WTC11 (cell line): ENCODE measurements at regions not wholly inside any gene's neighbourhood (a gene's known extent, or its start where the extent isn't known, plus 50 kb on each side); places are given as distances from the start of the nearest gene placed in this dataset.

Experiments
- ATAC-seq: fragments of 200-7000 bp; cut with Tn5 transposase; 2 replicates; pipeline ENCODE4 v1.10.0; 2021; ENCODE audit warnings: mild to moderate bottlenecking, moderate library complexity
- CTCF ChIA-PET: fragments of 300-600 bp; sonication (Branson Sonifier 250); formaldehyde crosslinking; loops from one replicate; lab custom pipeline; 2021; ENCODE audit warnings: antibody characterized with exemption; lab: Charles Lee
- POLR2A ChIA-PET: fragments of 350-600 bp; sonication (Branson Sonifier 250); formaldehyde crosslinking; loops from one replicate; lab custom pipeline; 2021; ENCODE audit warnings: antibody characterized with exemption; lab: Charles Lee
- DNase-seq: peaks from one replicate; pipeline ENCODE4 v3.0.0; 2021; ENCODE audit warnings: low spot score
- H3K27ac Mint-ChIP-seq: 2 replicates; pipeline ENCODE4 v1.8.0; 2021; ENCODE audit warnings: mixed read lengths
- H3K27me3 Mint-ChIP-seq: 2 replicates; pipeline ENCODE4 v1.8.0; 2021; ENCODE audit warnings: low read depth, mild to moderate bottlenecking, moderate library complexity, mixed read lengths
- H3K36me3 Mint-ChIP-seq: 2 replicates; pipeline ENCODE4 v1.8.0; 2021; ENCODE audit warnings: mixed read lengths
- H3K4me1 Mint-ChIP-seq: 2 replicates; pipeline ENCODE4 v1.8.0; 2022; ENCODE audit warnings: mixed read lengths
- H3K4me3 Mint-ChIP-seq: 2 replicates; pipeline ENCODE4 v1.8.0; 2021; ENCODE audit warnings: mild to moderate bottlenecking, moderate library complexity, mixed read lengths
- H3K9me3 Mint-ChIP-seq: 2 replicates; pipeline ENCODE4 v1.8.0; 2021; ENCODE audit warnings: mixed read lengths
- CREB1 ChIP-seq: sonication (generic); formaldehyde crosslinking; IDR thresholded peaks from 2 replicates; pipeline ENCODE4 v1.8.0; 2023; ENCODE audit warnings: mild to moderate bottlenecking, missing genetic modification reagents
- ESRRA ChIP-seq: sonication (generic); formaldehyde crosslinking; IDR thresholded peaks from 2 replicates; pipeline ENCODE4 v1.8.1; 2022; ENCODE audit warnings: mild to moderate bottlenecking, missing genetic modification reagents, borderline replicate concordance
- FOXJ3 ChIP-seq: sonication (generic); formaldehyde crosslinking; IDR thresholded peaks from 2 replicates; pipeline ENCODE4 v1.9.0; 2021; ENCODE audit warnings: missing genetic modification reagents, mild to moderate bottlenecking, borderline replicate concordance
- FOXK1 ChIP-seq: sonication (generic); formaldehyde crosslinking; IDR thresholded peaks from 2 replicates; pipeline ENCODE4 v1.8.0; 2022; ENCODE audit warnings: mild to moderate bottlenecking, moderate library complexity, missing genetic modification reagents
- NFYB ChIP-seq: sonication (generic); formaldehyde crosslinking; conservative IDR thresholded peaks from 2 replicates; pipeline ENCODE4 v1.8.0; 2022; ENCODE audit warnings: low read depth, missing genetic modification reagents
- SMAD3 ChIP-seq: sonication (generic); formaldehyde crosslinking; IDR thresholded peaks from 2 replicates; pipeline ENCODE4 v1.8.0; 2022; ENCODE audit warnings: missing genetic modification reagents, mild to moderate bottlenecking, borderline replicate concordance
- TCF7 ChIP-seq: sonication (generic); formaldehyde crosslinking; IDR thresholded peaks from 2 replicates; pipeline ENCODE4 v1.8.0; 2022; ENCODE audit warnings: mild to moderate bottlenecking, low read depth, missing genetic modification reagents, moderate library complexity
- TEAD1 ChIP-seq: sonication (generic); formaldehyde crosslinking; IDR thresholded peaks from 2 replicates; pipeline ENCODE4 v1.8.0; 2022; ENCODE audit warnings: mild to moderate bottlenecking, missing genetic modification reagents
- TP53 ChIP-seq: sonication (generic); formaldehyde crosslinking; IDR thresholded peaks from 2 replicates; pipeline ENCODE4 v1.8.1; 2023; ENCODE audit warnings: mild to moderate bottlenecking, missing genetic modification reagents
- ZNF232 ChIP-seq: sonication (generic); formaldehyde crosslinking; IDR thresholded peaks from 2 replicates; pipeline ENCODE4 v1.8.0; 2022; ENCODE audit warnings: mild to moderate bottlenecking, missing genetic modification reagents
- ZNF263 ChIP-seq: sonication (generic); formaldehyde crosslinking; IDR thresholded peaks from 2 replicates; pipeline ENCODE4 v1.8.1; 2022; ENCODE audit warnings: low read depth, mild to moderate bottlenecking, moderate library complexity, missing genetic modification reagents
- ZNF317 ChIP-seq: sonication (generic); formaldehyde crosslinking; IDR thresholded peaks from 2 replicates; pipeline ENCODE4 v1.8.1; 2023; ENCODE audit warnings: low read depth, mild to moderate bottlenecking, moderate library complexity, missing genetic modification reagents, borderline replicate concordance
- ZNF423 ChIP-seq: fragments of 250-450 bp; sonication (Bioruptor Pico); IDR thresholded peaks from 2 replicates; pipeline ENCODE4 v2.1.2; 2022; ENCODE audit warnings: mild to moderate bottlenecking, moderate library complexity
- TF ChIP-seq, protein P1 (sequence below): fragments of 250-450 bp; sonication (Bioruptor Pico); IDR thresholded peaks from 2 replicates; pipeline ENCODE4 v1.9.0; 2021; ENCODE audit warnings: moderate library complexity, mild to moderate bottlenecking, inconsistent platforms, borderline replicate concordance
- TF ChIP-seq, protein P2 (sequence below): sonication (generic); formaldehyde crosslinking; IDR thresholded peaks from 2 replicates; pipeline ENCODE4 v1.8.1; 2022; ENCODE audit warnings: low read depth, mild to moderate bottlenecking, moderate library complexity, missing genetic modification reagents, borderline replicate concordance
- TF ChIP-seq, protein P3 (sequence below): fragments of 250-450 bp; sonication (Bioruptor Pico); IDR thresholded peaks from 2 replicates; pipeline ENCODE4 v1.9.0; 2021; ENCODE audit warnings: mild to moderate bottlenecking
- TF ChIP-seq, protein P4 (sequence below): fragments of 200-600 bp; IDR thresholded peaks from 2 replicates; pipeline ENCODE4 v1.8.0; 2022; ENCODE audit warnings: antibody characterized with exemption
- TF ChIP-seq, protein P5 (sequence below): sonication (generic); formaldehyde crosslinking; IDR thresholded peaks from 2 replicates; pipeline ENCODE4 v1.8.1; 2023; ENCODE audit warnings: mild to moderate bottlenecking, missing genetic modification reagents
- TF ChIP-seq, protein P6 (sequence below): sonication (generic); formaldehyde crosslinking; IDR thresholded peaks from 2 replicates; pipeline ENCODE4 v1.8.0; 2022; ENCODE audit warnings: missing genetic modification reagents
- TF ChIP-seq, protein P7 (sequence below): sonication (generic); formaldehyde crosslinking; IDR thresholded peaks from 2 replicates; pipeline ENCODE4 v1.8.1; 2022; ENCODE audit warnings: low read depth, missing genetic modification reagents, borderline replicate concordance

DNA sequence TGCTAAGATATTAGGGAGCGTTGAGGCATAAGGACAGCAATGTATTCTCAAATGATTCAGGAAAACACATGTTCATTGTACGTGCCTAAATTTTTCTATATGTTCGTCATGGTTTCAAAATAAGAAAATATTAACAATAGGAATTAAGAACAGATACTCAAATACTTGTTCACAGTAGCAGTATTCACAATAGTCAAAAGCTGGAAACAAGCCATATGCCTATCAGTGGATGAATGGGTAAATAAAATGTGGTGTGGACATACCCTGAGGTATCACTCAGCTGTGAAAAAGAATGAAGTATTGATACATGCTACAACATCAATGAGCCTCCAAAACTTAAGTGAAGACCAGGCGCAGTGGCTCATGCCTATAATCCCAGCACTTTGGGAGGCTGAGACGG lies 84.7 kb upstream of the PTER start:
- no peak overlapping the region for H3K27ac Mint-ChIP-seq
- POLR2A ChIA-PET, result no interaction called here
- H3K9me3 Mint-ChIP-seq, result peaks cover 15% of the 10 kb centered on the region
- TF ChIP-seq FOXJ3 (CRISPR knock-in tag), result no peak
- no peak for TF ChIP-seq ZNF232 (CRISPR knock-in tag)
- no peak for TF ChIP-seq SMAD3 (CRISPR knock-in tag)
- no peak for TF ChIP-seq NFYB (CRISPR knock-in tag)
- TF ChIP-seq, protein P1, sequence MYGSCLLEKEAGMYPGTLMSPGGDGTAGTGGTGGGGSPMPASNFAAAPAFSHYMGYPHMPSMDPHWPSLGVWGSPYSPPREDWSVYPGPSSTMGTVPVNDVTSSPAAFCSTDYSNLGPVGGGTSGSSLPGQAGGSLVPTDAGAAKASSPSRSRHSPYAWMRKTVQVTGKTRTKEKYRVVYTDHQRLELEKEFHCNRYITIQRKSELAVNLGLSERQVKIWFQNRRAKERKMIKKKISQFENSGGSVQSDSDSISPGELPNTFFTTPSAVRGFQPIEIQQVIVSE (CRISPR knock-in tag), result no peak
- TF ChIP-seq, protein P2, sequence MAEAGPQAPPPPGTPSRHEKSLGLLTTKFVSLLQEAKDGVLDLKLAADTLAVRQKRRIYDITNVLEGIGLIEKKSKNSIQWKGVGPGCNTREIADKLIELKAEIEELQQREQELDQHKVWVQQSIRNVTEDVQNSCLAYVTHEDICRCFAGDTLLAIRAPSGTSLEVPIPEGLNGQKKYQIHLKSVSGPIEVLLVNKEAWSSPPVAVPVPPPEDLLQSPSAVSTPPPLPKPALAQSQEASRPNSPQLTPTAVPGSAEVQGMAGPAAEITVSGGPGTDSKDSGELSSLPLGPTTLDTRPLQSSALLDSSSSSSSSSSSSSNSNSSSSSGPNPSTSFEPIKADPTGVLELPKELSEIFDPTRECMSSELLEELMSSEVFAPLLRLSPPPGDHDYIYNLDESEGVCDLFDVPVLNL (CRISPR knock-in tag), result no peak
- H3K27me3 Mint-ChIP-seq, result no peaks in the 10 kb centered on the region
- ATAC-seq (no peak), DNase-seq (no peak)
- CTCF ChIA-PET, result no interaction called here
- peaks cover 10% of the 10 kb centered on the region for H3K36me3 Mint-ChIP-seq
- H3K4me3 Mint-ChIP-seq, result no peak overlapping the region
- peaks cover 8% of the 10 kb centered on the region for H3K4me1 Mint-ChIP-seq

DNA sequence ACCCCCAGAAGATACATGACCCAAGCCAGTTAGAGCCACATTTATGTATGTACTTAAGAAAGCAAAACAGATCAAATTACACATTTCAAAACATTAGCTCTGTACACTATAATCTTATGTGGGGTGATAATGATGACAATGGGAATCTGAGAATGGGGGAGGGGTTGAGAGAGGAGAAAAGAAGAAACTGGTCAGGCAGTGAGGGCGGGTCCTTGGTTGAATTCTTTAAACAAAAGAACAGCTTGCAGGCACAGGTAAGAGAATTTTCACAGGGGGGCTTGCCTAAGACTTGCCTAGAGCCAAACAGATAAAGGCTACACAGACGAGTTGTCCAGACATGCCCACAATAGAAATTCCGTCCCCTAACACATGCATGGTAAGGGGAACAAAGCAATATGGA lies 76.8 kb upstream of the PTER start:
- no peaks in the 10 kb centered on the region; the same call in 1 of the 2 replicates for H3K27me3 Mint-ChIP-seq
- peaks cover 5% of the 10 kb centered on the region; the same call in 1 of the 2 replicates for H3K4me1 Mint-ChIP-seq
- H3K9me3 Mint-ChIP-seq, result peaks cover 31% of the 10 kb centered on the region
- TF ChIP-seq, protein P3, sequence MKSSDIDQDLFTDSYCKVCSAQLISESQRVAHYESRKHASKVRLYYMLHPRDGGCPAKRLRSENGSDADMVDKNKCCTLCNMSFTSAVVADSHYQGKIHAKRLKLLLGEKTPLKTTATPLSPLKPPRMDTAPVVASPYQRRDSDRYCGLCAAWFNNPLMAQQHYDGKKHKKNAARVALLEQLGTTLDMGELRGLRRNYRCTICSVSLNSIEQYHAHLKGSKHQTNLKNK (CRISPR knock-in tag), result no peak
- TF ChIP-seq, protein P4, sequence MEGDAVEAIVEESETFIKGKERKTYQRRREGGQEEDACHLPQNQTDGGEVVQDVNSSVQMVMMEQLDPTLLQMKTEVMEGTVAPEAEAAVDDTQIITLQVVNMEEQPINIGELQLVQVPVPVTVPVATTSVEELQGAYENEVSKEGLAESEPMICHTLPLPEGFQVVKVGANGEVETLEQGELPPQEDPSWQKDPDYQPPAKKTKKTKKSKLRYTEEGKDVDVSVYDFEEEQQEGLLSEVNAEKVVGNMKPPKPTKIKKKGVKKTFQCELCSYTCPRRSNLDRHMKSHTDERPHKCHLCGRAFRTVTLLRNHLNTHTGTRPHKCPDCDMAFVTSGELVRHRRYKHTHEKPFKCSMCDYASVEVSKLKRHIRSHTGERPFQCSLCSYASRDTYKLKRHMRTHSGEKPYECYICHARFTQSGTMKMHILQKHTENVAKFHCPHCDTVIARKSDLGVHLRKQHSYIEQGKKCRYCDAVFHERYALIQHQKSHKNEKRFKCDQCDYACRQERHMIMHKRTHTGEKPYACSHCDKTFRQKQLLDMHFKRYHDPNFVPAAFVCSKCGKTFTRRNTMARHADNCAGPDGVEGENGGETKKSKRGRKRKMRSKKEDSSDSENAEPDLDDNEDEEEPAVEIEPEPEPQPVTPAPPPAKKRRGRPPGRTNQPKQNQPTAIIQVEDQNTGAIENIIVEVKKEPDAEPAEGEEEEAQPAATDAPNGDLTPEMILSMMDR, result no peak
- no peak for TF ChIP-seq ESRRA (CRISPR knock-in tag)
- TF ChIP-seq ZNF423 (CRISPR knock-in tag), result no peak
- no peak for TF ChIP-seq FOXK1
- no peak for TF ChIP-seq TP53 (CRISPR knock-in tag)
- no peak for TF ChIP-seq ZNF263 (CRISPR knock-in tag)
- no peak for TF ChIP-seq ZNF317 (CRISPR knock-in tag)
- TF ChIP-seq, protein P5, sequence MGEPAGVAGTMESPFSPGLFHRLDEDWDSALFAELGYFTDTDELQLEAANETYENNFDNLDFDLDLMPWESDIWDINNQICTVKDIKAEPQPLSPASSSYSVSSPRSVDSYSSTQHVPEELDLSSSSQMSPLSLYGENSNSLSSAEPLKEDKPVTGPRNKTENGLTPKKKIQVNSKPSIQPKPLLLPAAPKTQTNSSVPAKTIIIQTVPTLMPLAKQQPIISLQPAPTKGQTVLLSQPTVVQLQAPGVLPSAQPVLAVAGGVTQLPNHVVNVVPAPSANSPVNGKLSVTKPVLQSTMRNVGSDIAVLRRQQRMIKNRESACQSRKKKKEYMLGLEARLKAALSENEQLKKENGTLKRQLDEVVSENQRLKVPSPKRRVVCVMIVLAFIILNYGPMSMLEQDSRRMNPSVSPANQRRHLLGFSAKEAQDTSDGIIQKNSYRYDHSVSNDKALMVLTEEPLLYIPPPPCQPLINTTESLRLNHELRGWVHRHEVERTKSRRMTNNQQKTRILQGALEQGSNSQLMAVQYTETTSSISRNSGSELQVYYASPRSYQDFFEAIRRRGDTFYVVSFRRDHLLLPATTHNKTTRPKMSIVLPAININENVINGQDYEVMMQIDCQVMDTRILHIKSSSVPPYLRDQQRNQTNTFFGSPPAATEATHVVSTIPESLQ (CRISPR knock-in tag), result no peak
- TF ChIP-seq, protein P6, sequence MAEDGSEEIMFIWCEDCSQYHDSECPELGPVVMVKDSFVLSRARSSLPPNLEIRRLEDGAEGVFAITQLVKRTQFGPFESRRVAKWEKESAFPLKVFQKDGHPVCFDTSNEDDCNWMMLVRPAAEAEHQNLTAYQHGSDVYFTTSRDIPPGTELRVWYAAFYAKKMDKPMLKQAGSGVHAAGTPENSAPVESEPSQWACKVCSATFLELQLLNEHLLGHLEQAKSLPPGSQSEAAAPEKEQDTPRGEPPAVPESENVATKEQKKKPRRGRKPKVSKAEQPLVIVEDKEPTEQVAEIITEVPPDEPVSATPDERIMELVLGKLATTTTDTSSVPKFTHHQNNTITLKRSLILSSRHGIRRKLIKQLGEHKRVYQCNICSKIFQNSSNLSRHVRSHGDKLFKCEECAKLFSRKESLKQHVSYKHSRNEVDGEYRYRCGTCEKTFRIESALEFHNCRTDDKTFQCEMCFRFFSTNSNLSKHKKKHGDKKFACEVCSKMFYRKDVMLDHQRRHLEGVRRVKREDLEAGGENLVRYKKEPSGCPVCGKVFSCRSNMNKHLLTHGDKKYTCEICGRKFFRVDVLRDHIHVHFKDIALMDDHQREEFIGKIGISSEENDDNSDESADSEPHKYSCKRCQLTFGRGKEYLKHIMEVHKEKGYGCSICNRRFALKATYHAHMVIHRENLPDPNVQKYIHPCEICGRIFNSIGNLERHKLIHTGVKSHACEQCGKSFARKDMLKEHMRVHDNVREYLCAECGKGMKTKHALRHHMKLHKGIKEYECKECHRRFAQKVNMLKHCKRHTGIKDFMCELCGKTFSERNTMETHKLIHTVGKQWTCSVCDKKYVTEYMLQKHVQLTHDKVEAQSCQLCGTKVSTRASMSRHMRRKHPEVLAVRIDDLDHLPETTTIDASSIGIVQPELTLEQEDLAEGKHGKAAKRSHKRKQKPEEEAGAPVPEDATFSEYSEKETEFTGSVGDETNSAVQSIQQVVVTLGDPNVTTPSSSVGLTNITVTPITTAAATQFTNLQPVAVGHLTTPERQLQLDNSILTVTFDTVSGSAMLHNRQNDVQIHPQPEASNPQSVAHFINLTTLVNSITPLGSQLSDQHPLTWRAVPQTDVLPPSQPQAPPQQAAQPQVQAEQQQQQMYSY (CRISPR knock-in tag), result no peak
- TF ChIP-seq, protein P7, sequence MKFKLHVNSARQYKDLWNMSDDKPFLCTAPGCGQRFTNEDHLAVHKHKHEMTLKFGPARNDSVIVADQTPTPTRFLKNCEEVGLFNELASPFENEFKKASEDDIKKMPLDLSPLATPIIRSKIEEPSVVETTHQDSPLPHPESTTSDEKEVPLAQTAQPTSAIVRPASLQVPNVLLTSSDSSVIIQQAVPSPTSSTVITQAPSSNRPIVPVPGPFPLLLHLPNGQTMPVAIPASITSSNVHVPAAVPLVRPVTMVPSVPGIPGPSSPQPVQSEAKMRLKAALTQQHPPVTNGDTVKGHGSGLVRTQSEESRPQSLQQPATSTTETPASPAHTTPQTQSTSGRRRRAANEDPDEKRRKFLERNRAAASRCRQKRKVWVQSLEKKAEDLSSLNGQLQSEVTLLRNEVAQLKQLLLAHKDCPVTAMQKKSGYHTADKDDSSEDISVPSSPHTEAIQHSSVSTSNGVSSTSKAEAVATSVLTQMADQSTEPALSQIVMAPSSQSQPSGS (CRISPR knock-in tag), result no peak
- TF ChIP-seq SMAD3 (CRISPR knock-in tag), result no peak
- no peak for TF ChIP-seq CREB1 (CRISPR knock-in tag)
- TF ChIP-seq TEAD1 (CRISPR knock-in tag), result no peak
- TF ChIP-seq TCF7, result no peak
- DNase-seq, result no peak
- no peak overlapping the region for H3K4me3 Mint-ChIP-seq
- no peak; the same call in 1 of the 2 replicates for ATAC-seq
- no peak overlapping the region for H3K27ac Mint-ChIP-seq
- H3K36me3 Mint-ChIP-seq, result peaks cover 31% of the 10 kb centered on the region
- CTCF ChIA-PET, result no interaction called here
- POLR2A ChIA-PET, result no interaction called here
